Stimulated activated CD4-positive, alpha-beta T cell treated with anti-CD3 and anti-CD28 coated beads, Interleukin-4, amount 100 ng/mL, for 4 hours (primary cell): ENCODE measurements at regions not wholly inside any gene's neighbourhood (a gene's known extent, or its start where the extent isn't known, plus 50 kb on each side); places are given as distances from the start of the nearest gene placed in this dataset.

Source experiments
- DNase-seq, 2 experiments: peaks; one replicate each; pipeline ENCODE4 v3.0.0-alpha.2; 2020

DNA sequence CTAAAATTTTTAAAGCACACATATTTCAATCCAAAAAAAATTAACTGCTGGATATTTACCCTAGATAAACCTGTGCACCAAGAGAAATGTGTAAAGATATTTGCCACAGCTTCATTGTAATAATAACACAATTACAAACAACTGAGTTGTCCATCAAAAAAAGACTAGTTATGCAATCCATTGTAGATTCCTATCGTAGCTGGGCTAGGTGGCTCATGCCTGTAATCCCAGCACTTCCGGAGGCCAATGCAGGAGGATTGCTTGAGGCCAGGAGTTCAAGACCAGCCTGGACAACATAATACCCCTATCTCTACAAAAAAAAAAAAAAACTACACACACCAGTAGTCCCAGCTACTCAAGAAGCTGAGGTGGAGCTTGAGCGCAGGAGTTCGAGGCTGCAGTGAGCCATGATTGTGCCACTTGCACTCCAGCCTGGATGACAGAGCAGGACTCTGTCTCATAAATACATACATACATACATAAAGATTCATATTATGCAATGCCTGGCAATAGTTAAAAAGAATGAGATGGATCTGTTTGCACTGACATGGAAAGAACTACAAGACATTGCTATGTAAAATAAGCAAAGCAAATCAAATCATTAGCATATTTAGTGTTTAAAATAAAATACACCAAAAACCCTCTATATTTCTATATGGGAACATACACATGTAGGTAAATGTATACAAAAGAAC, 56.5 kb upstream of the CCDC28A start:
- no peak for DNase-seq

DNA sequence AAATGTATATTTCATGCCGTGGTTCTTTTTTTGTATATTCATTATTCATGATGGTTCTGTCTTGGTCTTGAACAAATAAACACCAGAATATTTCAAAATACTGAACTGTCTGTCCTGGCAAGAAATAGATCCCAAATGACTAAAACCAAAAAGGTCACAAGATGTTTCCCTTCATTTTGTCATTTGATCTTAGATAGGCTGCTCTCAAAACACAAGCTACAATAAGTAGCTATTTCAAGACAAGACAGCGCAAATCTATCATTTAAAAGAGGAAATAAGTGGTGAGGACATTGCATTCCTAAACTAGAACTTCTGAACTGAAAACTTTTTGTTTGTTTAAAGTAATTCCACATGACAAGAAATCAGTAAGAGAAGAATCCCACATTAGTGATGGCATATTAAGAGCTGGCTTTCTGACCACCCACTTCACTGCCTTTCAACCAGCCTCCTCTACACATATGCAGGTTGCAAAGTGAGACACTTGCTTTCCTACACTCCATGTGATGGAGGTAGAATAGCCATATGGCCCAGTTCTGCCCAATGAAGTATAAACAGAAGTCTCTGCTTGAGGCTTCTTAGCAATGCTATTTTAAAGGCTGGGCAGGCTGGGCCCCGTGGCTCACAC, 54.4 kb upstream of the CCDC28A start:
- no peak for DNase-seq

- no peak for DNase-seq
These were observed 53.8 kb upstream of the CCDC28A start for GRCh38 chr6:138719744-138720143.

DNA sequence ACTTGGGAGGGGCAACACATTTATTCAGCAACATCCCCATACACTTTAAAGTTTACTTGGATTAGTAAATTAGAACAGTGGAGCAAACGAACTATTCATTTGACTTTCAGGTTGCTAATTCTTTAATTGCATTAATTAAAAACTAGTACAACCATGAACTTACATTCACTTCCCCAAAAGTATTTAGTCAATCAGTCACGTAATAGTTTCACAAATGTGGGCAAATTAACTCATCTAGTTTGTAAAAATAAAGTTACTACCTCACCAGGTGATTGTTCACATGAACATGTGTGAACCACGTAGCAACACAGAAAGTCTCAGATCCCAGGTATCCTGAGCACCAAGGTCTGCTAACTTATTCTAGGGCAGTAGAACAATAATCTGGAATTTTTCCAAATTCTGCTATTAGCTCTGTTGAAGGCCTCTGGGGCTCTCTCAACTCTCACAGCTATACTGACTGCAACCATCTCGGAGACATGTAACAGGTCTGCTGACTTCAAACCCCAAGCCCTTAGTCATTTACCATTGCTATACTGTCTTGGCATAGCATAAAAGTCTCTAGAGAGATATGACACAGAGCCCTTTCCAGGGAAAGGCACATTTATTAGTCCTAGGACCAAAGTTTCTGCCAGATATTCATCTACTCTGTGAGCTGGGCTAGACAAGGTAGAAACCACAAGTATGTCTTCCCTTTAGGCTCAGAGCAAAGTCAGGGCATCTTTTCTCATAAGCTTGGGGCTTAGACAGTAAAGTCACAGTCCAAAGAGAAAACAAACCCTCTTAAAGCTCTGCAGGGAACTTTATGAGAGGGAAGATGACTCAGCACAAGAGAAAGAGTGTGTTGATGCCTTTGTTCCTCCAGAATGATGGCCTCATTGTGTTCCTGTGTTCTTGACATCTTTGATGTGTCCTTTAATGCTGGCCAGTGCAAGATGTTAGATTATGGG, 50.9 kb upstream of the CCDC28A start:
- DNase-seq: no peak
